Thyroid gland (tissue), 4 donors: ENCODE measurements at regions not wholly inside any gene's neighbourhood (a gene's known extent, or its start where the extent isn't known, plus 50 kb on each side); places are given as distances from the start of the nearest gene placed in this dataset.

Experiments used
- POLR2A ChIP-seq, 2 donors: fragments of 450-650 bp; IDR thresholded peaks; one replicate each; pipeline ENCODE4 v1.6.1; 2017; ENCODE audit warnings: antibody characterized with exemption in 2 of 2, mild to moderate bottlenecking in 2 of 2, moderate library complexity in 1 of 2
- TF ChIP-seq, protein P1 (sequence below), 6 experiments: fragments of 200-600 bp in 3 of 6; fragments of 450-650 bp in 3 of 6; sonication (generic) in 3 of 6; IDR thresholded peaks; one replicate each; pipeline ENCODE4 v1.5.1; 2016 to 2019; ENCODE audit warnings: antibody characterized with exemption in 6 of 6, mild to moderate bottlenecking in 2 of 6, inconsistent platforms in 1 of 6, moderate library complexity in 1 of 6

DNA sequence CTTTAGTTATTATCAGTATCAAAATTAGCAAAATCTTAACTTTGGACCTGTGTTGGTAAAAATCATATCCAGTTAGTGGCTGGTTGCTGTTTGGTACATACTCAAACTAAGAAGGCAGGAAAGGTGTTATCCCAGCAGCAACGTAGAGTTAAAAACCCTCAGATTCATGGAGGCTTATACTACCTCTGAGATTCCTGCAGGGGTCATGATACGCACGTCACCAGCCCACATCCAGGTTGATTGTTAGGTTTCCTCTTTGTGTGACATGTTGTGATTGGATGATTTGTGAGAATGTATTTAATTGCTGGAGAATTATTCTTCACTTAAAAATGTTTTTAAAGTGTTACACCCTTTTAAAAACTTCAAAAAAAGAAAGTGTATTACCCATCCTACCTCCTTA, 423.3 kb upstream of the ADGRL2 start:
- TF ChIP-seq, protein P1, sequence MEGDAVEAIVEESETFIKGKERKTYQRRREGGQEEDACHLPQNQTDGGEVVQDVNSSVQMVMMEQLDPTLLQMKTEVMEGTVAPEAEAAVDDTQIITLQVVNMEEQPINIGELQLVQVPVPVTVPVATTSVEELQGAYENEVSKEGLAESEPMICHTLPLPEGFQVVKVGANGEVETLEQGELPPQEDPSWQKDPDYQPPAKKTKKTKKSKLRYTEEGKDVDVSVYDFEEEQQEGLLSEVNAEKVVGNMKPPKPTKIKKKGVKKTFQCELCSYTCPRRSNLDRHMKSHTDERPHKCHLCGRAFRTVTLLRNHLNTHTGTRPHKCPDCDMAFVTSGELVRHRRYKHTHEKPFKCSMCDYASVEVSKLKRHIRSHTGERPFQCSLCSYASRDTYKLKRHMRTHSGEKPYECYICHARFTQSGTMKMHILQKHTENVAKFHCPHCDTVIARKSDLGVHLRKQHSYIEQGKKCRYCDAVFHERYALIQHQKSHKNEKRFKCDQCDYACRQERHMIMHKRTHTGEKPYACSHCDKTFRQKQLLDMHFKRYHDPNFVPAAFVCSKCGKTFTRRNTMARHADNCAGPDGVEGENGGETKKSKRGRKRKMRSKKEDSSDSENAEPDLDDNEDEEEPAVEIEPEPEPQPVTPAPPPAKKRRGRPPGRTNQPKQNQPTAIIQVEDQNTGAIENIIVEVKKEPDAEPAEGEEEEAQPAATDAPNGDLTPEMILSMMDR (IDR thresholded peaks at IDR 0.05): no peak
- no peak for TF ChIP-seq POLR2A (IDR thresholded peaks at IDR 0.05)
